ENCODE measurements at regions not wholly inside any gene's neighbourhood (a gene's known extent, or its start where the extent isn't known, plus 50 kb on each side); places are given as distances from the start of the nearest gene placed in this dataset.
"Not testable (repeated sequence)": the region's sequence is repeated elsewhere in the genome, so short reads cannot be mapped to it uniquely, and the experiment has no call there.

- DNase-seq (ENCODE audit: low read depth in 4 of 4, low spot score in 2 of 4), result no peak
Observed at GRCh38 chr17:56000411-56000810, 152.9 kb upstream of the ANKFN1 start.

GRCh38 chr17:56002656-56003055, 150.6 kb upstream of the ANKFN1 start:
- not testable (repeated sequence) for DNase-seq (ENCODE audit: low read depth in 4 of 4, low spot score in 2 of 4)

- peak in 2 of 4 donors; percentile 28 to 32 for DNase-seq (ENCODE audit: low read depth in 4 of 4, low spot score in 2 of 4)
Observed at GRCh38 chr17:56009795-56010651, 143.3 kb upstream of the ANKFN1 start.

GRCh38 chr17:56011406-56012131, 141.7 kb upstream of the ANKFN1 start:
- no peak for DNase-seq (ENCODE audit: low read depth in 4 of 4, low spot score in 2 of 4)

GRCh38 chr17:56018211-56018610, 135.1 kb upstream of the ANKFN1 start:
- no peak for DNase-seq (ENCODE audit: low read depth in 4 of 4, low spot score in 2 of 4)

GRCh38 chr17:56020369-56020768, 132.9 kb upstream of the ANKFN1 start:
- no peak for DNase-seq (ENCODE audit: low read depth in 4 of 4, low spot score in 2 of 4)

- no peak for DNase-seq (ENCODE audit: low read depth in 4 of 4, low spot score in 2 of 4)
Observed at GRCh38 chr17:56021681-56022190, 131.5 kb upstream of the ANKFN1 start.

GRCh38 chr17:56023851-56024250, 129.4 kb upstream of the ANKFN1 start:
- DNase-seq (ENCODE audit: low read depth in 4 of 4, low spot score in 2 of 4), result no peak

GRCh38 chr17:56026915-56027314, 126.4 kb upstream of the ANKFN1 start:
- DNase-seq (ENCODE audit: low read depth in 4 of 4, low spot score in 2 of 4), result no peak

GRCh38 chr17:56028837-56029236, 124.4 kb upstream of the ANKFN1 start:
- no peak for DNase-seq (ENCODE audit: low read depth in 4 of 4, low spot score in 2 of 4)

GRCh38 chr17:56030009-56030624, 123.2 kb upstream of the ANKFN1 start:
- no peak for DNase-seq (ENCODE audit: low read depth in 4 of 4, low spot score in 2 of 4)

GRCh38 chr17:56031636-56032035, 121.6 kb upstream of the ANKFN1 start:
- no peak for DNase-seq (ENCODE audit: low read depth in 4 of 4, low spot score in 2 of 4)

- no peak for DNase-seq (ENCODE audit: low read depth in 4 of 4, low spot score in 2 of 4)
Observed at GRCh38 chr17:56034197-56034635, 119.1 kb upstream of the ANKFN1 start.

GRCh38 chr17:56038131-56038530, 115.1 kb upstream of the ANKFN1 start:
- DNase-seq (ENCODE audit: low read depth in 4 of 4, low spot score in 2 of 4), result no peak

- no peak for DNase-seq (ENCODE audit: low read depth in 4 of 4, low spot score in 2 of 4)
Observed at GRCh38 chr17:56045872-56046271, 107.4 kb upstream of the ANKFN1 start.

- peak in 3 of 4 donors; percentile 28 to 58 (median 48) for DNase-seq (ENCODE audit: low read depth in 4 of 4, low spot score in 2 of 4)
Observed at GRCh38 chr17:56047331-56047730, 105.9 kb upstream of the ANKFN1 start.

GRCh38 chr17:56057869-56058268, 95.4 kb upstream of the ANKFN1 start:
- no peak for DNase-seq (ENCODE audit: low read depth in 4 of 4, low spot score in 2 of 4)

- DNase-seq (ENCODE audit: low read depth in 4 of 4, low spot score in 2 of 4), result no peak
Observed at GRCh38 chr17:56064506-56064905, 88.8 kb upstream of the ANKFN1 start.

GRCh38 chr17:56074361-56074890, 78.8 kb upstream of the ANKFN1 start:
- DNase-seq (ENCODE audit: low read depth in 4 of 4, low spot score in 2 of 4), result no peak

GRCh38 chr17:56076980-56077379, 76.3 kb upstream of the ANKFN1 start:
- no peak for DNase-seq (ENCODE audit: low read depth in 4 of 4, low spot score in 2 of 4)

- DNase-seq (ENCODE audit: low read depth in 4 of 4, low spot score in 2 of 4), result no peak
Observed at GRCh38 chr17:56083475-56083874, 69.8 kb upstream of the ANKFN1 start.
